ENCODE measurements at regions not wholly inside any gene's neighbourhood (a gene's known extent, or its start where the extent isn't known, plus 50 kb on each side); places are given as distances from the start of the nearest gene placed in this dataset.

DNA sequence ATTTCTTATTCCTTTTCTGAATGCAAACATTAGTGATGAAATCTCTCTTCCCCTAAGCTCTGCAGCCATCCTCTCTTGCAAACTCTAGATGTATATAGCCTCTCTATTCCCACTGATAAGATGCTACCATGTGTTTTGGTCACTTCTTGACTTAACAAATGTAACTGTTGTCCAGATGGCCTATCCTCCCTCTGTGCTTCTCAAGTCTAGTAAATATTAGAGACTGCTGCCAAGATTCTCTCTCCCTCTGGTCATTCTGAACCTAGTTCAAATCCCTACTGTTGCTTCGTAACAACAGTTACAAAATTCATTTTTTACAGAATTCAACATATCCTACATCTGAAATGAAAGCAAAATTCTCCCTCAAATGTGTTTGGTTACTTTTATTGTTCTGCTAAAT lies 156.6 kb downstream of the TXNL1 start:
- ChIA-PET POLR2A (no interaction called here), CTCF (no interaction called here)
- DNase-seq = no peak
- Mint-ChIP-seq H3K36me3 (ENCODE audit: insufficient read depth, unreplicated experiment) (no peaks in the 10 kb centered on the region), H3K27ac (ENCODE audit: unreplicated experiment) (no peak overlapping the region), H3K9me3 (ENCODE audit: unreplicated experiment) (no peaks in the 10 kb centered on the region), H3K4me3 (ENCODE audit: unreplicated experiment) (no peak overlapping the region), H3K27me3 (ENCODE audit: insufficient read depth, unreplicated experiment) (peaks cover 4% of the 10 kb centered on the region), H3K4me1 (ENCODE audit: low read depth, unreplicated experiment) (no peaks in the 10 kb centered on the region)
- Histone ChIP-seq H3K9me3 (no peaks in the 10 kb centered on the region), H3K4me1 (no peaks in the 10 kb centered on the region), H3K36me3 (ENCODE audit: control insufficient read depth, insufficient read depth, low read length) (no peaks in the 10 kb centered on the region), H3K27me3 (replicated peaks; ENCODE audit: control insufficient read depth, insufficient read depth, low read length) (no peaks in the 10 kb centered on the region), H3K4me3 (ENCODE audit: low read depth, low read length) (no peak overlapping the region)
- TF ChIP-seq, protein P1, sequence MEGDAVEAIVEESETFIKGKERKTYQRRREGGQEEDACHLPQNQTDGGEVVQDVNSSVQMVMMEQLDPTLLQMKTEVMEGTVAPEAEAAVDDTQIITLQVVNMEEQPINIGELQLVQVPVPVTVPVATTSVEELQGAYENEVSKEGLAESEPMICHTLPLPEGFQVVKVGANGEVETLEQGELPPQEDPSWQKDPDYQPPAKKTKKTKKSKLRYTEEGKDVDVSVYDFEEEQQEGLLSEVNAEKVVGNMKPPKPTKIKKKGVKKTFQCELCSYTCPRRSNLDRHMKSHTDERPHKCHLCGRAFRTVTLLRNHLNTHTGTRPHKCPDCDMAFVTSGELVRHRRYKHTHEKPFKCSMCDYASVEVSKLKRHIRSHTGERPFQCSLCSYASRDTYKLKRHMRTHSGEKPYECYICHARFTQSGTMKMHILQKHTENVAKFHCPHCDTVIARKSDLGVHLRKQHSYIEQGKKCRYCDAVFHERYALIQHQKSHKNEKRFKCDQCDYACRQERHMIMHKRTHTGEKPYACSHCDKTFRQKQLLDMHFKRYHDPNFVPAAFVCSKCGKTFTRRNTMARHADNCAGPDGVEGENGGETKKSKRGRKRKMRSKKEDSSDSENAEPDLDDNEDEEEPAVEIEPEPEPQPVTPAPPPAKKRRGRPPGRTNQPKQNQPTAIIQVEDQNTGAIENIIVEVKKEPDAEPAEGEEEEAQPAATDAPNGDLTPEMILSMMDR (IDR thresholded peaks at IDR 0.05; ENCODE audit: insufficient read depth in 1 of 2, low read depth in 1 of 2, low read length in 1 of 2, severe bottlenecking in 1 of 2, unreplicated experiment in 1 of 2) = no peak
- BruUV-seq (replicated peaks) = no TSS peak
- intact Hi-C loops (cut with micrococcal nuclease; ENCODE audit: unreplicated experiment) = no loop called here

DNA sequence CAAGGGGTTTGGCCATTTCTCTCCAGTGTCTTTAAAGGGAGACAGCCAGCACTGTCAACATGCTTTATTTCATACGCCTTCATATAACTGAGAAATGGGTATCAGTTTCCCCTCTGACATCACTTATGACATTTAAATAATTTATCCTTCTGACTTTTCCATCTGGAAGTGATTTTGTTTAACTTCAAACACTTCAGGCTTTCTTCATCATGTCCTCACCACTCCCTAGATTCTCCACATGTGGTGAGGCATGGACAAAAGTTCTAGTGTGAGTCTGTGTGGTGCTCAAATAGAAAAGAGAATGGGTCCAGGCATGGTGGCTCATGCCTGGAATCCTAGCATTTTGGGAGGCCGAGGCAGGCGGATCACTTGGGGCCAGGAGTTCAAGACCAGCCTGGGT lies 158.6 kb downstream of the TXNL1 start:
- H3K4me3 ChIP-seq (ENCODE audit: low read depth, low read length) = no peak overlapping the region
- no peak for DNase-seq
- H3K9me3 ChIP-seq = no peaks in the 10 kb centered on the region
- no peaks in the 10 kb centered on the region for H3K27me3 ChIP-seq (replicated peaks; ENCODE audit: control insufficient read depth, insufficient read depth, low read length)
- Mint-ChIP-seq H3K4me1 (ENCODE audit: low read depth, unreplicated experiment) (no peaks in the 10 kb centered on the region), H3K36me3 (ENCODE audit: insufficient read depth, unreplicated experiment) (no peaks in the 10 kb centered on the region), H3K27ac (ENCODE audit: unreplicated experiment) (no peak overlapping the region), H3K27me3 (ENCODE audit: insufficient read depth, unreplicated experiment) (peaks cover 4% of the 10 kb centered on the region), H3K9me3 (ENCODE audit: unreplicated experiment) (no peaks in the 10 kb centered on the region), H3K4me3 (ENCODE audit: unreplicated experiment) (no peak overlapping the region)
- CTCF ChIA-PET = no interaction called here
- intact Hi-C loops (cut with micrococcal nuclease; ENCODE audit: unreplicated experiment) = no loop called here
- POLR2A ChIA-PET = no interaction called here
- H3K4me1 ChIP-seq = no peaks in the 10 kb centered on the region
- TF ChIP-seq, protein P1 (IDR thresholded peaks at IDR 0.05; ENCODE audit: insufficient read depth in 1 of 2, low read depth in 1 of 2, low read length in 1 of 2, severe bottlenecking in 1 of 2, unreplicated experiment in 1 of 2) = no peak
- no TSS peak for BruUV-seq (replicated peaks)
- no peaks in the 10 kb centered on the region for H3K36me3 ChIP-seq (ENCODE audit: control insufficient read depth, insufficient read depth, low read length)

DNA sequence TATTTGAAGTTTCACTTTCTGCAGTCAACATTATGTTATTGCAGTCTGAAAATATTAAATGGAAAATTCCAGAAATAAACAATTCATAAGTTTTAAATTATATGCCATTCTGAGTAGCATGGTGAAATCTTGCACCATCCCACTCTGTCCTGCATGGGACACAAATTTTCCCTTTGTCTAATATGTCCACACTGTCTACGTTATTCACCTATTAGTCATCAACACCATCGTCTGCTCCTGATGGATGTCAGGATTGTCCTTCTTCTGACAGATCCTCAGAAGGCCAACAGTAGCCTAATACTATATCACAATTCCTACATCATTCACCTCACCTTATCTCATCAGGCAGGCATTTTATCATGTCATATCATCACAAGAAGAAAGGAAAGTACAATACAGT lies 163.1 kb downstream of the TXNL1 start:
- Mint-ChIP-seq H3K9me3 (ENCODE audit: unreplicated experiment) (no peaks in the 10 kb centered on the region), H3K36me3 (ENCODE audit: insufficient read depth, unreplicated experiment) (no peaks in the 10 kb centered on the region), H3K27ac (ENCODE audit: unreplicated experiment) (no peak overlapping the region), H3K27me3 (ENCODE audit: insufficient read depth, unreplicated experiment) (peaks cover 5% of the 10 kb centered on the region), H3K4me3 (ENCODE audit: unreplicated experiment) (no peak overlapping the region), H3K4me1 (ENCODE audit: low read depth, unreplicated experiment) (no peaks in the 10 kb centered on the region)
- Histone ChIP-seq H3K27me3 (replicated peaks; ENCODE audit: control insufficient read depth, insufficient read depth, low read length) (no peaks in the 10 kb centered on the region), H3K4me1 (no peaks in the 10 kb centered on the region), H3K9me3 (no peaks in the 10 kb centered on the region), H3K4me3 (ENCODE audit: low read depth, low read length) (no peak overlapping the region), H3K36me3 (ENCODE audit: control insufficient read depth, insufficient read depth, low read length) (no peaks in the 10 kb centered on the region)
- ChIA-PET CTCF (no interaction called here), POLR2A (no interaction called here)
- BruUV-seq (replicated peaks) = no TSS peak
- intact Hi-C loops (cut with micrococcal nuclease; ENCODE audit: unreplicated experiment) = no loop called here
- no peak for DNase-seq
- TF ChIP-seq, protein P1 (IDR thresholded peaks at IDR 0.05; ENCODE audit: insufficient read depth in 1 of 2, low read depth in 1 of 2, low read length in 1 of 2, severe bottlenecking in 1 of 2, unreplicated experiment in 1 of 2) = no peak

All from Caco-2 (cell line).